Natural killer cell (primary cell): ENCODE measurements at regions not wholly inside any gene's neighbourhood (a gene's known extent, or its start where the extent isn't known, plus 50 kb on each side); places are given as distances from the start of the nearest gene placed in this dataset.

ENCODE experiments used
- ATAC-seq, 3 donors: fragments of 150-1000 bp in 2 of 3; fragments of 200-7000 bp in 1 of 3; cut with Tn5 transposase; 1 replicate in 1 of 3; 2 replicates in 2 of 3; pipeline ENCODE4 v1.10.0; 2021; ENCODE audit warnings: mild to moderate bottlenecking in 2 of 3, moderate library complexity in 2 of 3
- DNase-seq, 2 donors: peaks; one replicate each; pipeline versions ENCODE4 v3.0.0 to v3.0.0-alpha.2; 2013 to 2021; ENCODE audit warnings: mixed read lengths in 1 of 2
- H3K27ac ChIP-seq: one replicate; pipeline ENCODE4 v1.5.1; 2013; ENCODE audit warnings: mild to moderate bottlenecking, low read length
- H3K27me3 ChIP-seq: one replicate; pipeline ENCODE4 v1.6.1; 2013; ENCODE audit warnings: low read length; ENCODE audit not compliant: control insufficient read depth, insufficient read depth
- H3K36me3 ChIP-seq: one replicate; pipeline ENCODE4 v1.6.1; 2013; ENCODE audit warnings: low read length; ENCODE audit not compliant: control insufficient read depth, insufficient read depth
- H3K4me1 ChIP-seq: one replicate; pipeline ENCODE4 v1.6.1; 2013; ENCODE audit warnings: low read length; ENCODE audit not compliant: control insufficient read depth, insufficient read depth
- H3K4me3 ChIP-seq: one replicate; pipeline ENCODE4 v1.5.1; 2013; ENCODE audit warnings: low read length
- H3K9me3 ChIP-seq: one replicate; pipeline ENCODE4 v1.6.1; 2013; ENCODE audit warnings: low read length; ENCODE audit not compliant: control insufficient read depth, insufficient read depth
- H3K27ac Mint-ChIP-seq, 2 donors: one replicate each; pipeline ENCODE4 v1.8.0; 2022; ENCODE audit warnings: mild to moderate bottlenecking in 2 of 2, mixed read lengths in 2 of 2, moderate library complexity in 1 of 2
- H3K27me3 Mint-ChIP-seq, 2 donors: one replicate each; pipeline ENCODE4 v1.8.0; 2022; ENCODE audit warnings: low read depth in 2 of 2, mixed read lengths in 2 of 2
- H3K36me3 Mint-ChIP-seq: one replicate; pipeline ENCODE4 v1.8.0; 2022; ENCODE audit warnings: mixed read lengths
- H3K4me1 Mint-ChIP-seq, 2 donors: one replicate each; pipeline ENCODE4 v1.8.0; 2022; ENCODE audit warnings: mixed read lengths in 2 of 2
- H3K4me3 Mint-ChIP-seq: one replicate; pipeline ENCODE4 v1.8.0; 2022; ENCODE audit warnings: mild to moderate bottlenecking, moderate library complexity, mixed read lengths
- H3K9me3 Mint-ChIP-seq, 2 donors: one replicate each; pipeline ENCODE4 v1.8.0; 2022; ENCODE audit warnings: mixed read lengths in 2 of 2
- WGBS: methylation state at CpG from one replicate; pipeline ENCODE4 v1.1.7; 2013; ENCODE audit warnings: missing lambda C conversion rate; ENCODE audit not compliant: insufficient coverage; 5-methylcytosine and 5-hydroxymethylcytosine counted together
- intact Hi-C: fragments of 100-400 bp; cut with micrococcal nuclease; formaldehyde crosslinking; loops from one replicate; pipeline ENCODE4 v1.14.2; 2022
- TF ChIP-seq, protein P1 (sequence below): fragments of 200-600 bp; IDR thresholded peaks from one replicate; pipeline ENCODE4 v1.8.0; 2022; ENCODE audit warnings: antibody characterized with exemption

DNA sequence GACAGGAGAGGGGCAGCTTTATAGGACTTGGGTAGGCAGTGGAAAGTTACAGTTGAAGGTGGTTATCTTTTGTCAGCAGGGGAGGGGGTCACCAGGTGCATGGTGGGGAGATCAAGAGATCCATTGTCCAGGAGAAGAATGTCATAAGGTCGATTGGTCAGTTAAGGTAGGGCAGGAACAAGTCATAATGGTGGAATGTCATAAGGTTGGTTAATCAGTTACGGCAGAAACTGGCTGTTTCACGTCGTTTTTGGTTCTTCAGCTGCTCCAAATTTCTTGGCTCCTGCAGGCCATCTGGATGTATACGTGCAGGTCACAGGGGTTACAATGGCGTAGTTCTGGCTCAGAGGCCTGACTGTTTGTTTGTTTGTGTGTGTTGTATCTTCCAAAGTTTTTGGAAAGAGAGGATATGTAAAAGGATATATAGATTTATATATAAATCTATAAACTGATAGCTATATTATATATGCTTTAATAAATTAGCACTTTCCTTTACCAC lies 565.1 kb downstream of the ZNF385D start:
- Histone ChIP-seq H3K27me3 (no peaks in the 10 kb centered on the region), H3K4me1 (no peaks in the 10 kb centered on the region), H3K27ac (no peak overlapping the region), H3K4me3 (no peak overlapping the region), H3K9me3 (no peaks in the 10 kb centered on the region), H3K36me3 (no peaks in the 10 kb centered on the region)
- DNase-seq (no peak), ATAC-seq (no peak)
- TF ChIP-seq, protein P1, sequence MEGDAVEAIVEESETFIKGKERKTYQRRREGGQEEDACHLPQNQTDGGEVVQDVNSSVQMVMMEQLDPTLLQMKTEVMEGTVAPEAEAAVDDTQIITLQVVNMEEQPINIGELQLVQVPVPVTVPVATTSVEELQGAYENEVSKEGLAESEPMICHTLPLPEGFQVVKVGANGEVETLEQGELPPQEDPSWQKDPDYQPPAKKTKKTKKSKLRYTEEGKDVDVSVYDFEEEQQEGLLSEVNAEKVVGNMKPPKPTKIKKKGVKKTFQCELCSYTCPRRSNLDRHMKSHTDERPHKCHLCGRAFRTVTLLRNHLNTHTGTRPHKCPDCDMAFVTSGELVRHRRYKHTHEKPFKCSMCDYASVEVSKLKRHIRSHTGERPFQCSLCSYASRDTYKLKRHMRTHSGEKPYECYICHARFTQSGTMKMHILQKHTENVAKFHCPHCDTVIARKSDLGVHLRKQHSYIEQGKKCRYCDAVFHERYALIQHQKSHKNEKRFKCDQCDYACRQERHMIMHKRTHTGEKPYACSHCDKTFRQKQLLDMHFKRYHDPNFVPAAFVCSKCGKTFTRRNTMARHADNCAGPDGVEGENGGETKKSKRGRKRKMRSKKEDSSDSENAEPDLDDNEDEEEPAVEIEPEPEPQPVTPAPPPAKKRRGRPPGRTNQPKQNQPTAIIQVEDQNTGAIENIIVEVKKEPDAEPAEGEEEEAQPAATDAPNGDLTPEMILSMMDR: no peak
- H3K27ac Mint-ChIP-seq: no peak overlapping the region
- H3K9me3 Mint-ChIP-seq: peaks cover 5 to 7% of the 10 kb centered on the region in 2 donors
- H3K27me3 Mint-ChIP-seq: no peaks in the 10 kb centered on the region
- 80% methylated on average over 6 of the region's 6 CpGs for WGBS
- intact Hi-C loops: no loop called here
- H3K4me3 Mint-ChIP-seq: no peak overlapping the region
- H3K36me3 Mint-ChIP-seq: no peaks in the 10 kb centered on the region
- no peaks in the 10 kb centered on the region for H3K4me1 Mint-ChIP-seq

DNA sequence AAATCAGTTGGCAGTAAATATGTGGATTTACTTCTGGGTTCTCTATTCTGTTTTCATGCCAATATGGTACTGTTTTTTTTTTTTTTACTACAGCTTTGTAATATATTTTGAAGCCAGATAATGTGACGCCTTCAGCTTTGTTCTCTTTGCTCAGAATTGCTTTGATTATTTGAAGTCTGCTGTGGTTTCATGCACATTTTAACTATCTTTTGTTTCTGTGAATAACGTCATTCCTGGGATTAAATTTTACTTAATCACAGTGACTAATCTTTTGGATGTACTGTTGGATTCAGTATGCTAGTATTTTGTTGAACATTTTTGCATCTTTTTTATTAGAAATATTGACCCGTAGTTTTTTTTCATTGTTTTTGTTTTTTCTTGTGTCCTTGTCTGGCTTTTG lies 576.5 kb downstream of the ZNF385D start:
- H3K27me3 Mint-ChIP-seq: no peaks in the 10 kb centered on the region
- peaks cover 20 to 47% of the 10 kb centered on the region in 2 donors for H3K9me3 Mint-ChIP-seq
- Histone ChIP-seq H3K4me3 (no peak overlapping the region), H3K9me3 (peaks cover 8% of the 10 kb centered on the region), H3K27me3 (no peaks in the 10 kb centered on the region), H3K27ac (no peak overlapping the region), H3K4me1 (no peaks in the 10 kb centered on the region), H3K36me3 (no peaks in the 10 kb centered on the region)
- TF ChIP-seq, protein P1: no peak
- intact Hi-C loops: no loop called here
- no peak overlapping the region for H3K27ac Mint-ChIP-seq
- no peak overlapping the region for H3K4me3 Mint-ChIP-seq
- peaks cover 25% of the 10 kb centered on the region for H3K36me3 Mint-ChIP-seq
- ATAC-seq (no peak), DNase-seq (no peak)
- no peaks in the 10 kb centered on the region for H3K4me1 Mint-ChIP-seq
- 92% methylated on average over 2 of the region's 3 CpGs for WGBS

DNA sequence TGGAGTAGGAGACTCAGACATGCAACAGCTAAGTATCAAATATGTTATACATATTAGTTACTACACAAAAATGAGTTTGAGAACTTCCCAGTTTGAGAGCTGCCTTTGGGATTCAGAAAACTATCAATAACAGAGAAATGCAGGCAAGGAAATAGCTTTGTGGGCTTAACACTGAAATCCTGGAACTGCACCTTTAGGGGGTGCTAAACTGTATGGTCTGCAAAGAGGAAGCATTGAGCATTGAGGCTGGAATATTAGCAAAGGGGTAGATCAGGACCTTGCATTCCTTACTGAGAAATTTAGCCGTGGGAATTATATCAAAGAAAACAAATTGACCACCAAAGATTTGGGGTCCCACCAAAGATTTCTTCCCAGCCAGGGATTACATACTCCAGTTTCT lies 580.0 kb downstream of the ZNF385D start:
- ATAC-seq: no peak
- Histone ChIP-seq H3K9me3 (peaks cover 3% of the 10 kb centered on the region), H3K4me3 (no peak overlapping the region), H3K36me3 (no peaks in the 10 kb centered on the region), H3K27ac (no peak overlapping the region), H3K27me3 (no peaks in the 10 kb centered on the region), H3K4me1 (no peaks in the 10 kb centered on the region)
- Mint-ChIP-seq H3K4me1 (no peaks in the 10 kb centered on the region), H3K36me3 (peaks cover 8% of the 10 kb centered on the region), H3K4me3 (no peak overlapping the region), H3K27me3 (no peaks in the 10 kb centered on the region), H3K9me3 (peaks cover 11 to 29% of the 10 kb centered on the region in 2 donors), H3K27ac (no peak overlapping the region)
- 83% methylated on average over 1 of the region's 1 CpG for WGBS
- DNase-seq: no peak
- intact Hi-C loops: no loop called here
- TF ChIP-seq, protein P1: no peak

DNA sequence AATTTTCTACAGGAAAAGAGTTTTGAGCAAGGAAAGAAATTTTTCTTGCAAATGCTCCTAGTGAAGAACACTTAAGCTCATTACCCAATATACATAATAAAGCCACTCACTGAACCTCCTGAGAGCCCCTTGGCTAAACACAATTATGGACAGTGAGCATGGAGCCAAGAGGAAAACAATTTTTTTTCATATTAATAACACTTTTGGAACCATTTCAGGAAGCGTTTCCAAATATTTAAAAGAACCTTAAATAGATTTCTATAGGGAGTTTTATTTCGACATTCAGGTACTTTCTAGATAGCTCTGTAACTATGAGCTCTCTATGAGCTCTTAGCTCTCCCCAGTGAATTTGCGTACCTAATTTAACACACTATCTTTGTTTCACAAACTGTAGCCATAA lies 581.1 kb downstream of the ZNF385D start:
- Histone ChIP-seq H3K27ac (no peak overlapping the region), H3K27me3 (no peaks in the 10 kb centered on the region), H3K36me3 (no peaks in the 10 kb centered on the region), H3K4me3 (no peak overlapping the region), H3K4me1 (no peaks in the 10 kb centered on the region), H3K9me3 (peaks cover 3% of the 10 kb centered on the region)
- TF ChIP-seq, protein P1: no peak
- no peak for ATAC-seq
- peaks cover 8 to 21% of the 10 kb centered on the region in 2 donors for H3K9me3 Mint-ChIP-seq
- H3K4me1 Mint-ChIP-seq: no peaks in the 10 kb centered on the region
- H3K36me3 Mint-ChIP-seq: peaks cover 3% of the 10 kb centered on the region
- intact Hi-C loops: no loop called here
- DNase-seq: no peak
- H3K4me3 Mint-ChIP-seq: no peak overlapping the region
- WGBS: 91% methylated on average over 1 of the region's 3 CpGs
- H3K27me3 Mint-ChIP-seq: no peaks in the 10 kb centered on the region
- no peak overlapping the region for H3K27ac Mint-ChIP-seq
